DMS153 treated with DMSO at 0.1 percent for 48 hours (cell line): ENCODE measurements at regions not wholly inside any gene's neighbourhood (a gene's known extent, or its start where the extent isn't known, plus 50 kb on each side); places are given as distances from the start of the nearest gene placed in this dataset.

ENCODE experiments used
- DNase-seq: peaks from one replicate; lab custom pipeline; 2025; ENCODE audit not compliant: unreplicated experiment; lab: John Stamatoyannopoulos, UW

GRCh38 chr9:87275047-87275725 is 222.5 kb upstream of the DAPK1 start:
- no peak for DNase-seq

- DNase-seq: no peak
These were observed 221.3 kb upstream of the DAPK1 start for GRCh38 chr9:87276327-87276841.

GRCh38 chr9:87276851-87277261 is 220.8 kb upstream of the DAPK1 start:
- DNase-seq: no peak

GRCh38 chr9:87277346-87277745 is 220.3 kb upstream of the DAPK1 start:
- DNase-seq: no peak

GRCh38 chr9:87278971-87279733 is 218.5 kb upstream of the DAPK1 start:
- no peak for DNase-seq

GRCh38 chr9:87280421-87280820 is 217.2 kb upstream of the DAPK1 start:
- DNase-seq: no peak

GRCh38 chr9:87282538-87282937 is 215.1 kb upstream of the DAPK1 start:
- no peak for DNase-seq

GRCh38 chr9:87283585-87283984 is 214.1 kb upstream of the DAPK1 start:
- DNase-seq: no peak

GRCh38 chr9:87285183-87285850 is 212.3 kb upstream of the DAPK1 start:
- peak; percentile 19 for DNase-seq

GRCh38 chr9:87286506-87286905 is 211.2 kb upstream of the DAPK1 start:
- DNase-seq: no peak

- no peak for DNase-seq
These were observed 207.2 kb upstream of the DAPK1 start for GRCh38 chr9:87290241-87291052.

- no peak for DNase-seq
These were observed 205.0 kb upstream of the DAPK1 start for GRCh38 chr9:87292449-87293191.

- no peak for DNase-seq
These were observed 203.5 kb upstream of the DAPK1 start for GRCh38 chr9:87294126-87294525.

- no peak for DNase-seq
These were observed 196.8 kb upstream of the DAPK1 start for GRCh38 chr9:87300915-87301314.

- no peak for DNase-seq
These were observed 196.3 kb upstream of the DAPK1 start for GRCh38 chr9:87301371-87301770.

GRCh38 chr9:87305151-87305550 is 192.5 kb upstream of the DAPK1 start:
- DNase-seq: no peak

GRCh38 chr9:87306006-87306405 is 191.7 kb upstream of the DAPK1 start:
- DNase-seq: no peak

GRCh38 chr9:87307848-87308247 is 189.8 kb upstream of the DAPK1 start:
- DNase-seq: no peak

GRCh38 chr9:87309236-87309635 is 188.4 kb upstream of the DAPK1 start:
- no peak for DNase-seq

- DNase-seq: no peak
These were observed 186.7 kb upstream of the DAPK1 start for GRCh38 chr9:87310827-87311523.
